Hippocampal formation (tissue), 2 donors: ENCODE measurements at regions not wholly inside any gene's neighbourhood (a gene's known extent, or its start where the extent isn't known, plus 50 kb on each side); places are given as distances from the start of the nearest gene placed in this dataset.
A peak's percentile ranks its signal among the peaks of the same experiment; 100 is the strongest.
"Not testable (repeated sequence)": the region's sequence is repeated elsewhere in the genome, so short reads cannot be mapped to it uniquely, and the experiment has no call there.

Experiments used
- DNase-seq, 2 donors: peaks; one replicate each; lab custom pipeline; 2025; lab: John Stamatoyannopoulos, UW

GRCh38 chr15:93825682-93826081 is 405.7 kb upstream of the MCTP2 start:
- DNase-seq = no peak

DNA sequence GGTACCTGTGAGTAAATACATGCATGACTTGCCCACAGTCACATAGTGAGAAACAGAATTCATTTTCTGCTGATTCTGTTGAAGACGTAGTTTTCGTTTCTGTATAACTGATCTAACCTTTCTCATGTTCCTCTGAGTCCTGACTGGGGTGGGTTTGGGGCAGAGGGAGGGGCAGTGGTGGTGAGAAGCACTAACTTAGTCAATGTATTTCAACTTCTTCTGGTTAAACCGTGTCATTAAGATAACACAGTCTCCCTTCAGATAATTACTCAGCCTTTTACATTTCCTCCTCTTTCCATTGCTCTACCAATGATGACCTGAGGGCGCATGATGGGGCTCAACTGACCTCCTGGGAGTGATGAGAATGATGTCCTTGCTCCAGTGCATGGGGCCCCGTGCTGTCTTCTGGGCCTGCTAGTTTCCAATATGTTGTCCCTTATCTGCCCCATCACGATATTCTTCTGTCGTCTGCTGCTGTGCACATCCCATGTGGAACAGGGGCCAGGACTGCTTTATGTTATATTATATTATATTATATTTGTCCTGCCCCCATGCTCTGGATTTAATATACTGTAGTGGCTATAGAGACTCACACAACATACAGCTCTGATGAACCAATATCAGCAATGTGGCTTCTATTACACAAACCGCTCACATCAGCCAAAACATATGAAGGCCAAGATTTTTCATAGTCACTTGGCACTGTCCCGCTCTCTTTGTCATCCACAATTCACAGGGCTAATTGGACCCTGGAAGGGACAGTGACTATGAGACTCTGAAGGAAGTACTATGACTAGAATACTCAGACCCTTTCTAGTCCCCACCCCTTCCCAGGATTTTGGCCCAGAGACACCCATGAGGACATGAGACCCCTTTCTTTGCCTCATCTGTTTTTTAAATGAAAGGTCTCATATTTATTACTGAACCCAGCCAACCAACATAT is 407.1 kb upstream of the MCTP2 start:
- DNase-seq = no peak

- no peak for DNase-seq
Observed at GRCh38 chr15:93820566-93820965, 410.8 kb upstream of the MCTP2 start.

DNA sequence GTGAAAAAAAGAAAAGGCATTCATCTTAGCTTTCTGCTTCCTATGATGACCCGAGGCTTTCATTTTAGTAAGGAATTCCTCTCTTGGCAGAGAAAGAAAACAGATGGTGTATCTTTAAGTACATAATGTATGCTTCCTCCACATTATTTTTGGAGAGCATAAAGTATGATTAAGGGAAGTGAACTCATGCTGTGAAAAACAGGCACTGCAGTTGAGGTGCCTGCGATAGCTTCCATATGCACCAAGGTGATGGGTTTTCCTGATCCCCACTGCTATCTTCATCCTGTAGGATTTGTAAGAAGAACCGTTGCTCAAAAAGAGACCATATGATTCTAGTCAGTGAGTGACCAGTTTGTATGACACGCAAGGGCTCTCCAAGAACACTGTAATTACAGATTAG is 411.5 kb upstream of the MCTP2 start:
- DNase-seq = no peak

GRCh38 chr15:93816815-93817214 is 414.5 kb upstream of the MCTP2 start:
- DNase-seq = no peak

DNA sequence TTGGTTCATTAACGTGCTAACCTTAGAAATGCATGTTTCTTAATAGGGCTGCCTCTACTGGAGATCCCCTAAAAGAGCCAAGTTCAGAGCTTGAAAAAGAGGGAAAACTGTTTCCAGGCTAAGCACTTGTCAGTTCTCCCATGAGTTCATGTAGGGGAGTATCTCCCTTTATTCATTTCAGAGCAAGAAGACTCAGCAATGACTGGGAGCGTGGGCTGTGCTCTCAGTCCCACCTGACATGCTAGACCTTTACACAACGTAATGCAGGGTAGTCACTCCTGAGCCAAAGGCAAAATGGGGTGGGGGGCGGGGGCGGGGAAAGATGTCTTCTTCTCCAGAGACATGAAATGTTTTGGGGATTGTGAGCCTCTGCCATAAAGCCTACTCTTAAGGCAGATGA is 420.1 kb upstream of the MCTP2 start:
- DNase-seq = no peak

- DNase-seq = no peak
Observed at GRCh38 chr15:93809516-93809915, 421.8 kb upstream of the MCTP2 start.

- DNase-seq = no peak
Observed at GRCh38 chr15:93803421-93804152, 427.8 kb upstream of the MCTP2 start.

DNA sequence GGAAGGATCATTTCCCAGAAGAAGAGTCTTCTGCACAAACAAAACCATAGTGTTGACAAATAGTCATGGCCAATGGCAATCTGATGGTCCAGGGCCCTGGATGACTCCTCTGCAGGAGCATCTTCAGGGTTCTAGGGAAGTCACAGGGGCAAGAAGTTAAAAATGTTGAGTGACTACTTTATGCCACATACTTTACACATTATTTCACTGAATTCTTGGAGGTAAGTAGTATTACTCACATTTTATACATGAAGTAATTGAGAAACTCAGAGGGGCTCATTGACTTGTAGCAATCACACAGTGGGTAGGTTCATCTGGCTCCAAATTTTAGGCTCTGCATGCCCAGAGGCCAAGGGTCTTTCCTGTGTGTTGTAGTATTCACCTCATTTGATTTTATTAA is 430.2 kb upstream of the MCTP2 start:
- no peak for DNase-seq

DNA sequence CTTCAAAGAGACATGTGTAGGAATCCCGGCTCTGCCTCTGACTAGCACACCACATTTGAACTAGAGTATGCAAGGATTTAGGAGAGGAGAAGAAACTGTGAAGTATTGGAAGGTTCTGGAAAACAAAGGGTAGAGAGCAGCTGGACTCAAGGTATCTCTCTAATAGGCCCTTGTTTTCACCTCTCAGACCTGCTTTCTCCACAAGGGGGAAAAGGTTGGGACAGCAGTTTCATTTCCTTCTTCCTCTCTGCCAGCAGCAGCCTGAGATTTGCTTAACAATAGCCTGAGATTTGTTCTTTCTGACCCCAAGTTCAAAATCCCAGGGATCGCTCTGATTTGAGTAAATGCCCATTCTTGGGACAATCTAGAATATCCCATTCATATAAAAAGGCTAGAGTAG is 430.6 kb upstream of the MCTP2 start:
- DNase-seq = peak in 1 of 2 donors; percentile 2

- DNase-seq = no peak
Observed at GRCh38 chr15:93789441-93789840, 441.9 kb upstream of the MCTP2 start.

GRCh38 chr15:93780073-93780472 is 451.3 kb upstream of the MCTP2 start:
- no peak for DNase-seq

DNA sequence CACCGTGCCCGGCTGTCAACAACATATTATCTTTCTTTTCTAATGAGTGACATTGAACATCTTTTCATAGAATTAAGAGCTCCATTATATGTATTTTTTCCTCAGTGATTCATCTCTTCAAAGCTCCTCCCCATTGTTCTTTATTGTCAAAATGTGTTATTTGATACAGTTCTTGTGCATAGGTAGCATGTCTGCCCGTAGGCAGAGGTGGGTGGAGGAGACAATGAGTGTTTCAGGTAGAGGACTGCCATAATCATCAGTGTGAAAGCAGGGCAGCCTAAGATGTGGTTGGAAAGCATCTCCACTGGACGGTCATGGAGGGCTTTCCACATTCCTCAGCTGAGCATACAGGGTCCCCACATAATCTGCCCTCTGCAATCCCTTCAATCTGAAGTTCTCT is 452.0 kb upstream of the MCTP2 start:
- DNase-seq = no peak

GRCh38 chr15:93771196-93772030 is 459.9 kb upstream of the MCTP2 start:
- DNase-seq = no peak

DNA sequence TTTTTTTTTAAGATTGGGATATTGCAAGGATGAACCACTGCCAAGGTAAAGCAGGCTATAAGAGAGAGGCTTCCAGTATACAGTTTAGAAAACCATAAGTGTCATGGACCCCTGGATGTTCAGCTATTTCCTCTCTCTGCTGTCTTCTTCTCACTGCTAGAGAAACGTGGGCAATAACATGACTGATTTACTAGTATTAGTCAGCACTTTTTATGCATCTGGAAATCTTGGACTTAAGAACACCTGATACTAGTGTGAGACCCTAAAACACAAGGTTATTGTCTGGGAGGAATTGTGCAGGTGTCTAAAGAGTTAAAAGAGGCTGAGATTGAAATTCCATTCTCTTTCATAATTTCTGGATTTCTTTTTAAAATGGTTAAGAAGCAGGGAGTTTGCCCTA is 460.6 kb upstream of the MCTP2 start:
- no peak for DNase-seq

DNA sequence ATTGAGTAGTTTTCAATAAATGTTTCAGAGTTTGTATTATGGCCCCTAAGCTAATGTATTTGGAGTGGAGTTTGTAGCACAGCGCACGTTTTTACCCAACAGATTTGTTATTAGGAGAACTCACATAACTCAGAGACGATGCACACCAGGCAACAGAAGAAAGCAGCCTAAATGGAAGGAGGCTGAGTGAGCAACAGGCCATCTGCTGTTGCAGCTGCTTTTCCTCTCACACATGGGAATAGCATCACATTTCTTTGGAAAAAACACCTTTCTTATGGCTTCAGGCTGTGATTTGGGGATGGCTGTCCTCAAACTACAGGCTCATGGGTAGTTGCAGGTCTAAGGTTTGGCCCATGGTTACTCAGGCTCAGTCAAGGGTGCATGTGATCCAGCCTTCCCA is 469.3 kb upstream of the MCTP2 start:
- DNase-seq = peak in 1 of 2 donors; percentile 29

DNA sequence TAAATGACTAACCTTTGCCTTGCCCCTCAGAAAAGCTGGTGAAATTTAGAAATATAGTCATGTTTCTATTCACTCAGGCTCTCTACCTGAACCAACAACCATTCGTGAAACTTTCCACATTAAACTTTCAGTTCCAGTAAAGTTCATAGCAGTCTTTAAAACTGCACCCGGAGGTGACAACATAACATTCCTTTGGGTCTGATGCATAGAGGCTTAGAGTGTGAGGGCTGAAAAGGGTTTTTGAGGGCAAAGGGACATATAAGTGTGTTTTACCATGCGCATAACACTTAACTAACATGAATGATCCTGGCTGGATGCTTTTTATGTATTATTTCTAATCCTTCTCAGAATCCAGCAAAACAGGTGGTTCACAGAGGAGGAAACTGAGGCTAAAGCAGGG is 471.7 kb upstream of the MCTP2 start:
- no peak for DNase-seq

DNA sequence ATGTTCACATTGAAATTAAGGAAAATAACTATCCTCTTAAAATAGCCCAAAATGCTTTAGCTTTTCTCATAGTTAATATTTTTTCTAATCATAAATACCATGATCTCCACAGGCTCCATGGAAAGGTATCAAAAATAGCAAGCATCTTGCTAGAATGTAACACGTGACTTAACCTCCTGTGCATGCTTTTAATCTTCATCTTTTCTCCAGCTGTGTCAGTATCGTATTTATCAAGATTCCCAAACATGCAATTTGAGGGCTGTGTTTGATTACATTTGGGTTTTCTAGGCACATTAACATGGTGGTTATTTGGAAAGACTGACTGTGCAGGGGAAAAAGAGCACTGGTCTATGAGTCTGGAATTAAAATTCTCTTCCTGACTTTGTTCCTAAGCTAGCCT is 472.5 kb upstream of the MCTP2 start:
- no peak for DNase-seq

DNA sequence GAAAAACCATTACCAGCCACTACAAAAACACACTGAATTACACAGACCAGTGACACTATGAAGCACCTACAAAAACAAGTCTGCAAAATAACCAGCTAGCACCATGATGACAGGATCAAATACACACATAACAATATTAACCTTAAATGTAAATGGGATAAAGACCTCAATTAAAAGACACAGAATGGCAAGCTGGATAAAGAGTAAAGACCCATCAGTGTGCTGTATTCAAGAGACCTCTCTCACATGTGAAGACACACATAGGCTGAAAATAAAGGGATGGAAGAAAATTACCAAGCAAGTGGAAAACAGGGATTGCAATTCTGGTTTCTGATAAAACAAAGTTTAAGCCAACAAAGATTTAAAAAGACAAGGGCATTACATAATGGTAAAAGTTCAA is 482.7 kb upstream of the MCTP2 start:
- no peak for DNase-seq

DNA sequence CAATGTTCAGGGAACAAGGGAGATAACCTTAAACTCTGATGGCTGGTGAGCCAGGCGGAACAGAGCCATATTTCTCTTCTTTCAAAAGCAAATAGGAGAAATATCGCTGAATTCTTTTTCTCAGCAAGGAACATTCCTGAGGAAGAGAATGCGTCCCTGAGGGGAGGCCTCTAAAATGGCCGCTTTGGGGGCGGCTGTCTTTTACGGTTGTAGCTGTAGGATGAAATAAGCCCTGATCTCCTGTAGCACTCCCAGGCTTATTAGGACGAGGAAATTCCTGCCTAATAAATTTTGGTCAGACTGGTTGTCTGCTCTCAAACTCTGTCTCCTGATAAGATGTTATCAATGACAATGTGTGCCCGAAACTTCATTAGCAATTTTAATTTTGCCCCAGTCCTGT is 496.4 kb upstream of the MCTP2 start:
- DNase-seq = not testable (repeated sequence)

DNA sequence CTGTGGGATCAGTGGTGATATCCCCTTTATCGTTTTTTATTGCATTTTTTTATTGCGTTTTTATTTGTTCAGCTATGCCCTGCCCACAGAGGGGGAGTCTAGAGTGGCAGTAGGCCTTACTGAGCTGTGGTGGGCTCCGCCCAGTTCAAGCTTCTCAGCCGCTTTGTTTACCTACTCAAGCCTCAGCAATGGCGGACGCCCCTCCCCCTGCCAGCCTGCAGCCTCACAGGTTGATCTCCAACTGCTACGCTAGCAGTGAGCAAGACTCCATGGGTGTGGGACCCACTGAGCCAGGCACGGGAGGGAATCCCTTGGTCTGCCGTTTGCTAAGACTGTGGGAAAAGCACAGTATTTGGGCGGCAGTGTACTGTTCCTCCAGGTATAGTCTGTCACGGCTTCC is 500.6 kb upstream of the MCTP2 start:
- DNase-seq = no peak

DNA sequence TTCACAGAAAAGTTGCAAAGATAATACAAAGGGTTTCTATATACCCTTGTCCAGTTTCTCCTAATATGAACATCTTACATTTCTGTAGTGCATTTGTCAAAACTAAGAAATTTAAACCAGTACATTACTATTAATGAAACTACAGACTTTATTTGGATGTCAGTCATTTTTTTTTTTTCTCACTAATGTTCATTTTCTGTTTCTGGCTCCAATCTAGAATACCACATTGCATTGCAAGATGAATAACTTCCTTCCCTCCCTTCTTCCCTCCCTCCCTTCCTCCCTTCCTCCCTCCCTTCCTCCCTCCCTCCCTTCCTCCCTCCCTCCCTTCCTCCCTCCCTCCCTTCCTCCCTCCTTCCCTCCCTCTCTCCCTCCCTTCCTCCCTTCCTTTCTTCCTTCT is 509.2 kb upstream of the MCTP2 start:
- DNase-seq = no peak
